Skeletal muscle tissue (tissue), 3 donors: ENCODE measurements at regions not wholly inside any gene's neighbourhood (a gene's known extent, or its start where the extent isn't known, plus 50 kb on each side); places are given as distances from the start of the nearest gene placed in this dataset.

ENCODE experiments used
- H3K27ac ChIP-seq: one replicate; pipeline ENCODE4 v1.7.0; 2013; ENCODE audit warnings: mild to moderate bottlenecking, low read depth, low read length, inconsistent platforms
- H3K27me3 ChIP-seq, 3 donors: one replicate each; pipeline ENCODE4 v1.7.0; 2013; ENCODE audit warnings: low read length in 3 of 3; ENCODE audit not compliant: control insufficient read depth in 3 of 3, insufficient read depth in 3 of 3
- H3K36me3 ChIP-seq, 3 donors: one replicate each; pipeline ENCODE4 v1.7.0; 2013; ENCODE audit warnings: low read length in 3 of 3; ENCODE audit not compliant: control insufficient read depth in 3 of 3, insufficient read depth in 3 of 3
- H3K4me1 ChIP-seq, 3 donors: one replicate each; pipeline ENCODE4 v1.7.0; 2013; ENCODE audit warnings: low read length in 3 of 3, mild to moderate bottlenecking in 3 of 3; ENCODE audit not compliant: control insufficient read depth in 3 of 3, insufficient read depth in 3 of 3
- H3K4me3 ChIP-seq, 3 donors: one replicate each; pipeline ENCODE4 v1.7.0; 2013; ENCODE audit warnings: low read length in 3 of 3
- H3K9ac ChIP-seq, 3 donors: one replicate each; pipeline ENCODE4 v1.7.0; 2013; ENCODE audit warnings: low read length in 3 of 3, mild to moderate bottlenecking in 3 of 3, moderate library complexity in 2 of 3, low read depth in 1 of 3
- H3K9me3 ChIP-seq, 3 donors: one replicate each; pipeline ENCODE4 v1.7.0; 2013; ENCODE audit warnings: low read length in 3 of 3; ENCODE audit not compliant: control insufficient read depth in 3 of 3
- donor health status: Osteomylitis.

GRCh38 chr15:39208187-39208586, 372.7 kb upstream of the THBS1 start:
- Histone ChIP-seq H3K36me3 (no peaks in the 10 kb centered on the region), H3K9ac (no peak overlapping the region), H3K4me1 (no peaks in the 10 kb centered on the region), H3K27ac (no peak overlapping the region), H3K27me3 (no peaks in the 10 kb centered on the region), H3K9me3 (peaks cover 0 to 5% (median 0%) of the 10 kb centered on the region in 3 donors), H3K4me3 (no peak overlapping the region)

DNA sequence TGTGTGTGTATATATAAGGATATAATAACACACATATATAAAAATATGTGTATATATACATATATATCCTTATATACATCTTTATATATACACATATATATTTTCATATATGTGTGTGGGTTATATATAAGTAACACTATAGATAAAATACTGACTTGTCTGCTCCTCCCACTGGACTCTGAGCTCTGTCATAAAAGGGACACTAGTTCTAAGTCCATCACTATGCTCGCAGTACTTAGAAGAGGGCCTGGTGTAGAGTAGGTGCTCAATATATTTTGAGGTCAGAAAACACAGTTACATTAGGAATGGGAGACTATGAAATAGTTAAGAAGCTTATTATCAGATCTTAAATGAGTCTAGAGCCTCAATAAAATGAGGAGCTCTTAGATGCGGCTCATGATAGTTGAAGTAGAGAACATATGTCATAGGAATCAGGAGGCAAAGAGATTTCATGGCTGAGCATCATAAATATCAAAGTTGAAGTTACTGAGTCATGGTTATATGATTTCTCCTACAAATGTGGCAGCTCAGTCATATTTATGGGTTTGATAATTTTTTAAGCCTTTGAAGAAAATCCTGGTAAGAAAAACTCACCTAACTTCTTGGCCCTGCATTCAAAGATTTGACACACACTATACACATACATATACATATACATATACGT, 371.2 kb upstream of the THBS1 start:
- Histone ChIP-seq H3K27ac (no peak overlapping the region), H3K27me3 (no peaks in the 10 kb centered on the region), H3K4me1 (no peaks in the 10 kb centered on the region), H3K9ac (no peak overlapping the region), H3K4me3 (no peak overlapping the region), H3K36me3 (no peaks in the 10 kb centered on the region), H3K9me3 (peaks cover 0 to 5% (median 0%) of the 10 kb centered on the region in 3 donors)

- Histone ChIP-seq H3K9ac (no peak overlapping the region), H3K9me3 (peaks cover 0 to 5% (median 0%) of the 10 kb centered on the region in 3 donors), H3K36me3 (no peaks in the 10 kb centered on the region), H3K4me3 (no peak overlapping the region), H3K27me3 (no peaks in the 10 kb centered on the region), H3K4me1 (no peaks in the 10 kb centered on the region), H3K27ac (no peak overlapping the region)
Measured at GRCh38 chr15:39211108-39211979, 369.5 kb upstream of the THBS1 start.

DNA sequence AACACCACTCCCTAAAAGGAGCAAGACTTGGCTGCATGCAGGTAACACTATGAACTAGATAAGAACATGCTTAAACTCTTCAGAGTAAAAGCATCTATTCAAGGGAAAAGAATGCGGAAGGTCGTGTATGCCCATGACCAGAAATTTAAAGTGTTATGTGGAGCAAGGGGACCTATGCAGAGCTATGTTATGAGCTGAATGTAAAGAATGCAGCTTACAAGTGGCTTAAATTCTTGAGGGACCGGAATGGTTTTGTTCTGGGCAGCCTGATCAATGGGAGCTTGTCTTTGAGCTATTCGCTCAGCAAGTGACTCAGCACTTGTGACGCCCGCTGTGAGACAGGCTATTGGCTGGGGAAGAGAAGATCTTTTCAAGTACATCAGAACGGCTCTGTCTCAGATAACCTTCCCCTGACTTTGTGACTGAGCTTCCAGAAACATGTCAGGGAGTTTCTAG, 367.5 kb upstream of the THBS1 start:
- Histone ChIP-seq H3K27me3 (no peaks in the 10 kb centered on the region), H3K9ac (no peak overlapping the region), H3K27ac (no peak overlapping the region), H3K36me3 (no peaks in the 10 kb centered on the region), H3K4me3 (no peak overlapping the region), H3K9me3 (peaks cover 0 to 8% (median 0%) of the 10 kb centered on the region in 3 donors), H3K4me1 (no peaks in the 10 kb centered on the region)

DNA sequence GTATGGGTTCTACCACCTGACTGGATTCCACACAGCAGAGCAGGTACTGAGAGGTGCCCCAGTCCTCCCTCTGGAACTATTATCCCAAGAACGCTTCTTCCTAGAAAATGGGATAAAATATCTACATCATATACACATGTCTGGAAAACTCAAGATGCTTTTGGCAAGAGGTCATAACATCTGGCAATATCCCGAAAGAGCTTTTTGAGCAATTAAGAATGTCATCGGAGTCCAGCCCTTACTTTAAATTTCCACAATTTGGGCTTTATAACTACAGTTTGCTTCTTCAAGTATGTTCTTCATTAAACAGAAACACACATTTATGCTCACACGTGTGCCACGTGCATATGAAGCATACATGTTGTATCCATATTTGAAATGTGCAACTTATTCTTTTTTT, 365.9 kb upstream of the THBS1 start:
- Histone ChIP-seq H3K4me1 (no peaks in the 10 kb centered on the region), H3K27ac (no peak overlapping the region), H3K9ac (no peak overlapping the region), H3K27me3 (no peaks in the 10 kb centered on the region), H3K36me3 (no peaks in the 10 kb centered on the region), H3K9me3 (peaks cover 0 to 8% (median 0%) of the 10 kb centered on the region in 3 donors), H3K4me3 (no peak overlapping the region)

DNA sequence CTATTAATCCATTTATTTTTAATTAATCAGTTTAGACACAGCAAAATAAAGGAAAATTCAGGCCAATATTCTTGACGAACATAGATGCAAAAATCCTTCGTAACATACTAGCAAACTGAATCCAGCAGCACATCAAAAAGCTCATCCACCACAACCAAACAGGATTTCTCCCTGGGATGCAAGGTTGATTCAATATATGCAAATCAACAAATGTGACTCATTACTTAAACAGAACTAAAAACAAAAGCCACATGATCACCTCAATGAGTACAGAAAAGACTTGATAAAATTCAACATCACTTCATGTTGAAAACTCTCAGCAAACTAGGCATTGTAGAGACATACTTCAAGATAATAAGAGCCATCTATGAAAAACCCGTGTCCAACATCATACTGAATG, 364.1 kb upstream of the THBS1 start:
- H3K4me3 ChIP-seq, result no peak overlapping the region
- no peak overlapping the region for H3K27ac ChIP-seq
- H3K4me1 ChIP-seq, result no peaks in the 10 kb centered on the region
- H3K9me3 ChIP-seq, result peaks cover 0 to 5% (median 0%) of the 10 kb centered on the region in 3 donors
- no peak overlapping the region for H3K9ac ChIP-seq
- no peaks in the 10 kb centered on the region for H3K36me3 ChIP-seq
- no peaks in the 10 kb centered on the region for H3K27me3 ChIP-seq

- Histone ChIP-seq H3K9me3 (peaks cover 0 to 3% (median 0%) of the 10 kb centered on the region in 3 donors), H3K9ac (no peak overlapping the region), H3K4me1 (no peaks in the 10 kb centered on the region), H3K36me3 (no peaks in the 10 kb centered on the region), H3K27ac (no peak overlapping the region), H3K27me3 (no peaks in the 10 kb centered on the region), H3K4me3 (no peak overlapping the region)
Measured at GRCh38 chr15:39219608-39220007, 361.3 kb upstream of the THBS1 start.

- no peak overlapping the region for H3K4me3 ChIP-seq
- no peaks in the 10 kb centered on the region for H3K36me3 ChIP-seq
- H3K27me3 ChIP-seq, result no peaks in the 10 kb centered on the region
- no peaks in the 10 kb centered on the region for H3K9me3 ChIP-seq
- no peak overlapping the region for H3K27ac ChIP-seq
- no peaks in the 10 kb centered on the region for H3K4me1 ChIP-seq
- no peak overlapping the region for H3K9ac ChIP-seq
Measured at GRCh38 chr15:39226169-39226937, 354.5 kb upstream of the THBS1 start.

- H3K4me1 ChIP-seq, result no peaks in the 10 kb centered on the region
- H3K27ac ChIP-seq, result no peak overlapping the region
- no peaks in the 10 kb centered on the region for H3K9me3 ChIP-seq
- no peak overlapping the region for H3K9ac ChIP-seq
- H3K27me3 ChIP-seq, result no peaks in the 10 kb centered on the region
- no peaks in the 10 kb centered on the region for H3K36me3 ChIP-seq
- no peak overlapping the region for H3K4me3 ChIP-seq
Measured at GRCh38 chr15:39227001-39227400, 353.9 kb upstream of the THBS1 start.
